ENCODE measurements at regions not wholly inside any gene's neighbourhood (a gene's known extent, or its start where the extent isn't known, plus 50 kb on each side); places are given as distances from the start of the nearest gene placed in this dataset.

- no peak for DNase-seq
Measured at GRCh38 chr3:43997316-43997715, 244.4 kb upstream of the TOPAZ1 start.

- DNase-seq = peak; percentile 27
Measured at GRCh38 chr3:43997788-43998369, 243.8 kb upstream of the TOPAZ1 start.

- DNase-seq = peak; percentile 48
Measured at GRCh38 chr3:43998370-43998835, 243.3 kb upstream of the TOPAZ1 start.

GRCh38 chr3:43998836-43999727 lies 242.6 kb upstream of the TOPAZ1 start:
- peak; percentile 80 for DNase-seq

GRCh38 chr3:43999728-44000319 lies 241.9 kb upstream of the TOPAZ1 start:
- DNase-seq = no peak

- DNase-seq = peak; percentile 68
Measured at GRCh38 chr3:44000586-44000985, 241.1 kb upstream of the TOPAZ1 start.

- peak; percentile 17 for DNase-seq
Measured at GRCh38 chr3:44001072-44001471, 240.6 kb upstream of the TOPAZ1 start.

GRCh38 chr3:44003801-44004200 lies 237.9 kb upstream of the TOPAZ1 start:
- no peak for DNase-seq

- no peak for DNase-seq
Measured at GRCh38 chr3:44011680-44012079, 230.0 kb upstream of the TOPAZ1 start.

- no peak for DNase-seq
Measured at GRCh38 chr3:44012160-44012899, 229.4 kb upstream of the TOPAZ1 start.

- DNase-seq = no peak
Measured at GRCh38 chr3:44013967-44014366, 227.7 kb upstream of the TOPAZ1 start.

- no peak for DNase-seq
Measured at GRCh38 chr3:44015170-44015569, 226.5 kb upstream of the TOPAZ1 start.

GRCh38 chr3:44016818-44017217 lies 224.9 kb upstream of the TOPAZ1 start:
- DNase-seq = peak; percentile 26

- DNase-seq = no peak
Measured at GRCh38 chr3:44018926-44019325, 222.8 kb upstream of the TOPAZ1 start.

- DNase-seq = no peak
Measured at GRCh38 chr3:44019736-44020135, 221.9 kb upstream of the TOPAZ1 start.

- DNase-seq = no peak
Measured at GRCh38 chr3:44020143-44020542, 221.5 kb upstream of the TOPAZ1 start.

- no peak for DNase-seq
Measured at GRCh38 chr3:44021651-44022594, 219.8 kb upstream of the TOPAZ1 start.

- no peak for DNase-seq
Measured at GRCh38 chr3:44023961-44024593, 217.6 kb upstream of the TOPAZ1 start.

- no peak for DNase-seq
Measured at GRCh38 chr3:44026220-44026865, 215.3 kb upstream of the TOPAZ1 start.

- DNase-seq = no peak
Measured at GRCh38 chr3:44029100-44029499, 212.6 kb upstream of the TOPAZ1 start.

GRCh38 chr3:44030285-44030684 lies 211.4 kb upstream of the TOPAZ1 start:
- no peak for DNase-seq
